Thyroid gland (tissue), 4 donors: ENCODE measurements at regions not wholly inside any gene's neighbourhood (a gene's known extent, or its start where the extent isn't known, plus 50 kb on each side); places are given as distances from the start of the nearest gene placed in this dataset.

Experiments used
- CTCF ChIP-seq, 6 experiments: fragments of 200-600 bp in 3 of 6; fragments of 450-650 bp in 3 of 6; sonication (generic) in 3 of 6; IDR thresholded peaks; one replicate each; pipeline ENCODE4 v1.5.1; 2016 to 2019; ENCODE audit warnings: antibody characterized with exemption in 6 of 6, mild to moderate bottlenecking in 2 of 6, inconsistent platforms in 1 of 6, moderate library complexity in 1 of 6
- POLR2A ChIP-seq, 2 donors: fragments of 450-650 bp; IDR thresholded peaks; one replicate each; pipeline ENCODE4 v1.6.1; 2017; ENCODE audit warnings: antibody characterized with exemption in 2 of 2, mild to moderate bottlenecking in 2 of 2, moderate library complexity in 1 of 2

- TF ChIP-seq CTCF (IDR thresholded peaks at IDR 0.05) (no peak), POLR2A (IDR thresholded peaks at IDR 0.05) (no peak)
Measured at GRCh38 chr12:41799671-41800070, 345.0 kb downstream of the GXYLT1 start.
